IMR-90 (cell line): ENCODE measurements at regions not wholly inside any gene's neighbourhood (a gene's known extent, or its start where the extent isn't known, plus 50 kb on each side); places are given as distances from the start of the nearest gene placed in this dataset.

Experiments used
- CEBPB ChIP-seq: IDR thresholded peaks from 2 replicates; pipeline ENCODE4 v1.6.1; 2012; ENCODE audit warnings: low read depth, low read length, improper control_type of control experiment
- NFE2L2 ChIP-seq: fragments of 150-350 bp; IDR thresholded peaks from 2 replicates; pipeline ENCODE4 v1.6.1; 2016; ENCODE audit warnings: low read depth, mild to moderate bottlenecking, low read length
- POLR2A ChIP-seq: IDR thresholded peaks from 2 replicates; pipeline ENCODE4 v1.6.1; 2012; ENCODE audit warnings: mild to moderate bottlenecking, low read depth, low read length
- RAD21 ChIP-seq: IDR thresholded peaks from 2 replicates; pipeline ENCODE4 v1.6.1; 2012; ENCODE audit warnings: low read length, improper control_type of control experiment
- TF ChIP-seq, protein P1 (sequence below): conservative IDR thresholded peaks from 2 replicates; pipeline ENCODE4 v1.5.1; 2012; ENCODE audit warnings: mild to moderate bottlenecking, low read depth, low read length, improper control_type of control experiment
- TF ChIP-seq, protein P2 (sequence below): fragments of 150-350 bp; IDR thresholded peaks from 2 replicates; pipeline ENCODE4 v1.6.1; 2016; ENCODE audit warnings: low read depth, mild to moderate bottlenecking, low read length, moderate library complexity, borderline replicate concordance

DNA sequence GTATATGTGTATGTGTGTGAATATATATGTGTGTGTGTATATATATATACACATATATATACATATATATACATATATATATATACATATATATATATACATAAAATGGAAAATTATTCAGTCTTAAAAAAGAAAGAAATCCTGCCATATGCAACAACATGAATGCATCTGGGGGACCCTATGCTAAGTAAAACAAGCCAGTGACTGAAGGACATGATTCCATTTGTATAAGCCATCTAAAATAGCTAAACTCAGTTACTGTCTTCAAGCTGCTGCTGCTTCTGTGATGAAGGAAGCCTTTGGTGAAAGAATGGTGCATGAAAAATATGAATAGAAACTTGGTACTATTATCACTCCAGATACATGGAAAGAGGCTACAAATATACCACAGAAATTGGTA, 118.6 kb downstream of the ATXN7L3B start:
- TF ChIP-seq, protein P1, sequence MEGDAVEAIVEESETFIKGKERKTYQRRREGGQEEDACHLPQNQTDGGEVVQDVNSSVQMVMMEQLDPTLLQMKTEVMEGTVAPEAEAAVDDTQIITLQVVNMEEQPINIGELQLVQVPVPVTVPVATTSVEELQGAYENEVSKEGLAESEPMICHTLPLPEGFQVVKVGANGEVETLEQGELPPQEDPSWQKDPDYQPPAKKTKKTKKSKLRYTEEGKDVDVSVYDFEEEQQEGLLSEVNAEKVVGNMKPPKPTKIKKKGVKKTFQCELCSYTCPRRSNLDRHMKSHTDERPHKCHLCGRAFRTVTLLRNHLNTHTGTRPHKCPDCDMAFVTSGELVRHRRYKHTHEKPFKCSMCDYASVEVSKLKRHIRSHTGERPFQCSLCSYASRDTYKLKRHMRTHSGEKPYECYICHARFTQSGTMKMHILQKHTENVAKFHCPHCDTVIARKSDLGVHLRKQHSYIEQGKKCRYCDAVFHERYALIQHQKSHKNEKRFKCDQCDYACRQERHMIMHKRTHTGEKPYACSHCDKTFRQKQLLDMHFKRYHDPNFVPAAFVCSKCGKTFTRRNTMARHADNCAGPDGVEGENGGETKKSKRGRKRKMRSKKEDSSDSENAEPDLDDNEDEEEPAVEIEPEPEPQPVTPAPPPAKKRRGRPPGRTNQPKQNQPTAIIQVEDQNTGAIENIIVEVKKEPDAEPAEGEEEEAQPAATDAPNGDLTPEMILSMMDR: no peak
- TF ChIP-seq POLR2A (no peak), NFE2L2 (no peak), CEBPB (no peak), RAD21 (no peak)
- TF ChIP-seq, protein P2, sequence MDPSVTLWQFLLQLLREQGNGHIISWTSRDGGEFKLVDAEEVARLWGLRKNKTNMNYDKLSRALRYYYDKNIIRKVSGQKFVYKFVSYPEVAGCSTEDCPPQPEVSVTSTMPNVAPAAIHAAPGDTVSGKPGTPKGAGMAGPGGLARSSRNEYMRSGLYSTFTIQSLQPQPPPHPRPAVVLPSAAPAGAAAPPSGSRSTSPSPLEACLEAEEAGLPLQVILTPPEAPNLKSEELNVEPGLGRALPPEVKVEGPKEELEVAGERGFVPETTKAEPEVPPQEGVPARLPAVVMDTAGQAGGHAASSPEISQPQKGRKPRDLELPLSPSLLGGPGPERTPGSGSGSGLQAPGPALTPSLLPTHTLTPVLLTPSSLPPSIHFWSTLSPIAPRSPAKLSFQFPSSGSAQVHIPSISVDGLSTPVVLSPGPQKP: no peak
